H1 (cell line): ENCODE measurements at regions not wholly inside any gene's neighbourhood (a gene's known extent, or its start where the extent isn't known, plus 50 kb on each side); places are given as distances from the start of the nearest gene placed in this dataset.

Experiments
- CTCF ChIA-PET: fragments of 300-600 bp; sonication (Branson Sonifier 250); formaldehyde crosslinking; loops from one replicate; lab custom pipeline; 2021; ENCODE audit not compliant: partially characterized antibody; lab: Charles Lee
- POLR2A ChIA-PET: fragments of 300-600 bp; sonication (Branson Sonifier 250); formaldehyde crosslinking; loops from one replicate; lab custom pipeline; 2021; ENCODE audit warnings: inconsistent platforms; ENCODE audit not compliant: partially characterized antibody; lab: Charles Lee
- DNase-seq, 2 experiments: peaks; one replicate each; pipeline versions ENCODE4 v3.0.0 to v3.0.0-alpha.2; 2010 to 2022; ENCODE audit warnings: low spot score in 2 of 2, low read depth in 1 of 2, mixed read lengths in 1 of 2
- FAIRE-seq: peaks from 2 replicates; lab custom pipeline; 2011; peaks lifted over from hg19 to GRCh38; lab: Jason Lieb, UNC
- H2AFZ ChIP-seq: 2 replicates; pipeline ENCODE4 v1.8.1; 2012; ENCODE audit warnings: low read length, inconsistent platforms
- H2AK5ac ChIP-seq: 2 replicates; pipeline ENCODE4 v1.6.1; 2013; ENCODE audit warnings: low read depth, low read length
- H2BK120ac ChIP-seq: replicated peaks from 2 replicates; pipeline ENCODE3; 2013; ENCODE audit warnings: low read depth, low read length, inconsistent platforms
- H2BK12ac ChIP-seq: 2 replicates; pipeline ENCODE4 v1.6.1; 2013; ENCODE audit warnings: low read depth, low read length
- H2BK15ac ChIP-seq: 2 replicates; pipeline ENCODE4 v1.6.1; 2013; ENCODE audit warnings: low read length
- H2BK20ac ChIP-seq: 2 replicates; pipeline ENCODE4 v1.6.1; 2013; ENCODE audit warnings: low read length
- H2BK5ac ChIP-seq: 2 replicates; pipeline ENCODE4 v1.6.1; 2013; ENCODE audit warnings: low read depth, low read length
- H3K14ac ChIP-seq: 2 replicates; pipeline ENCODE4 v1.6.1; 2013; ENCODE audit warnings: inconsistent platforms; ENCODE audit not compliant: insufficient read length
- H3K18ac ChIP-seq: 2 replicates; pipeline ENCODE4 v1.6.1; 2013; ENCODE audit warnings: low read length; ENCODE audit errors: extremely low read depth
- H3K23ac ChIP-seq: 2 replicates; pipeline ENCODE4 v1.6.1; 2013; ENCODE audit warnings: inconsistent platforms; ENCODE audit not compliant: insufficient read length
- H3K23me2 ChIP-seq: 2 replicates; pipeline ENCODE4 v1.6.1; 2013; ENCODE audit warnings: low read depth, low read length
- H3K27ac ChIP-seq: 2 replicates; pipeline ENCODE4 v1.6.1; 2011; ENCODE audit warnings: low read depth, low read length, inconsistent platforms
- H3K27me3 ChIP-seq, 4 experiments: replicated peaks in 1 of 4; 1 replicate in 1 of 4; 2 replicates in 3 of 4; pipeline versions ENCODE4 v1.6.1 to v1.8.1; 2011 to 2013; ENCODE audit warnings: low read length in 3 of 4, mild to moderate bottlenecking in 3 of 4, inconsistent platforms in 2 of 4, mixed read lengths in 2 of 4, moderate library complexity in 1 of 4; ENCODE audit not compliant: control insufficient read depth in 3 of 4, insufficient read depth in 3 of 4; ENCODE audit errors: extremely low read depth in 1 of 4
- H3K36me3 ChIP-seq, 4 experiments: 2 replicates each; pipeline versions ENCODE4 v1.6.1 to v1.8.1; 2011 to 2013; ENCODE audit warnings: mild to moderate bottlenecking in 4 of 4, low read length in 3 of 4, moderate library complexity in 2 of 4, control low read depth in 1 of 4, inconsistent platforms in 1 of 4; ENCODE audit not compliant: insufficient read depth in 4 of 4, control insufficient read depth in 2 of 4
- H3K4ac ChIP-seq: replicated peaks from 2 replicates; pipeline ENCODE3; 2013; ENCODE audit warnings: low read length, low read depth, mixed read lengths, inconsistent platforms; ENCODE audit not compliant: insufficient read length
- H3K4me1 ChIP-seq, 4 experiments: replicated peaks in 1 of 4; 1 replicate in 1 of 4; 2 replicates in 3 of 4; pipeline versions ENCODE4 v1.6.1 to v1.8.1; 2011 to 2013; ENCODE audit warnings: low read length in 3 of 4, inconsistent platforms in 2 of 4, mixed read lengths in 1 of 4; ENCODE audit not compliant: insufficient read depth in 4 of 4, control insufficient read depth in 3 of 4
- H3K4me2 ChIP-seq, 2 experiments: 2 replicates each; pipeline versions ENCODE4 v1.6.1 to v1.8.1; 2011 to 2013; ENCODE audit warnings: low read depth in 2 of 2, low read length in 2 of 2, control low read depth in 1 of 2, inconsistent platforms in 1 of 2, mild to moderate bottlenecking in 1 of 2; ENCODE audit not compliant: insufficient read depth in 1 of 2
- H3K4me3 ChIP-seq, 4 experiments: fragments of 200-600, 300-600 bp in 1 of 4; sonication (generic), shearing (Covaris generic), sonication (Bioruptor Twin) in 1 of 4; 2 replicates each; pipeline versions ENCODE4 v1.5.1 to v1.8.1; 2011 to 2016; ENCODE audit warnings: low read length in 4 of 4, low read depth in 3 of 4, control low read depth in 2 of 4, inconsistent platforms in 2 of 4, mild to moderate bottlenecking in 2 of 4, mixed read lengths in 1 of 4, moderate library complexity in 1 of 4; ENCODE audit not compliant: insufficient read depth in 2 of 4; ENCODE audit errors: extremely low read depth in 1 of 4
- H3K56ac ChIP-seq: replicated peaks from 2 replicates; pipeline ENCODE3; 2013; ENCODE audit warnings: low read depth, mild to moderate bottlenecking, mixed read lengths, low read length, inconsistent platforms; ENCODE audit not compliant: insufficient read length
- H3K79me1 ChIP-seq: 2 replicates; pipeline ENCODE4 v1.6.1; 2013; ENCODE audit warnings: low read depth, low read length, control low read depth
- H3K79me2 ChIP-seq, 2 experiments: 2 replicates each; pipeline versions ENCODE4 v1.6.1 to v1.8.1; 2012 to 2013; ENCODE audit warnings: low read length in 2 of 2, mild to moderate bottlenecking in 2 of 2, inconsistent platforms in 1 of 2; ENCODE audit not compliant: insufficient read depth in 2 of 2, control insufficient read depth in 1 of 2
- H3K9ac ChIP-seq, 4 experiments: replicated peaks in 1 of 4; 1 replicate in 1 of 4; 2 replicates in 3 of 4; pipeline versions ENCODE4 v1.6.1 to v1.8.1; 2011 to 2013; ENCODE audit warnings: low read depth in 3 of 4, low read length in 3 of 4, control low read depth in 2 of 4, mild to moderate bottlenecking in 2 of 4, moderate library complexity in 2 of 4, inconsistent platforms in 1 of 4; ENCODE audit errors: extremely low read depth in 1 of 4
- H3K9me3 ChIP-seq, 2 experiments: 2 replicates each; pipeline versions ENCODE4 v1.6.1 to v1.8.1; 2012 to 2013; ENCODE audit warnings: mild to moderate bottlenecking in 2 of 2, moderate library complexity in 2 of 2, control low read depth in 1 of 2, inconsistent platforms in 1 of 2, low read depth in 1 of 2, low read length in 1 of 2, mixed read lengths in 1 of 2; ENCODE audit not compliant: insufficient read depth in 2 of 2
- H4K20me1 ChIP-seq, 2 experiments: replicated peaks in 1 of 2; 2 replicates each; pipeline versions ENCODE3 to v1.8.1; 2011 to 2013; ENCODE audit warnings: inconsistent platforms in 2 of 2, low read length in 2 of 2, mild to moderate bottlenecking in 1 of 2; ENCODE audit not compliant: insufficient read depth in 2 of 2, control insufficient read depth in 1 of 2
- H4K5ac ChIP-seq: 2 replicates; pipeline ENCODE4 v1.6.1; 2013; ENCODE audit warnings: low read length, low read depth, mixed read lengths, inconsistent platforms; ENCODE audit not compliant: insufficient read length
- H4K8ac ChIP-seq: 2 replicates; pipeline ENCODE4 v1.8.0; 2013; ENCODE audit warnings: mild to moderate bottlenecking, moderate library complexity, low read length, inconsistent platforms; ENCODE audit not compliant: insufficient read depth; ENCODE audit errors: extremely low read depth
- H4K91ac ChIP-seq: replicated peaks from 2 replicates; pipeline ENCODE3; 2013; ENCODE audit warnings: low read length, mixed read lengths, inconsistent platforms; ENCODE audit not compliant: insufficient read length
- BRCA1 ChIP-seq: IDR thresholded peaks from 2 replicates; pipeline ENCODE4 v1.6.1; 2012; ENCODE audit warnings: low read depth, low read length, improper control_type of control experiment
- CREB1 ChIP-seq: IDR thresholded peaks from 2 replicates; pipeline ENCODE4 v1.6.1; 2012; ENCODE audit warnings: inconsistent platforms
- JUND ChIP-seq: IDR thresholded peaks from 2 replicates; pipeline ENCODE4 v1.6.1; 2011; ENCODE audit warnings: mild to moderate bottlenecking, improper control_type of control experiment, low read length
- KDM1A ChIP-seq: fragments of 200-600, 300-600 bp; sonication (generic); IDR thresholded peaks from 2 replicates; pipeline ENCODE4 v1.7.1; 2016; ENCODE audit warnings: mild to moderate bottlenecking, low read length, borderline replicate concordance
- NRF1 ChIP-seq: IDR thresholded peaks from 2 replicates; pipeline ENCODE4 v1.6.1; 2011; ENCODE audit warnings: mild to moderate bottlenecking, low read depth, low read length, improper control_type of control experiment
- POU5F1 ChIP-seq: IDR thresholded peaks from 2 replicates; pipeline ENCODE4 v1.6.1; 2011; ENCODE audit warnings: low read depth, mild to moderate bottlenecking, low read length, moderate library complexity
- RFX5 ChIP-seq: IDR thresholded peaks from 2 replicates; pipeline ENCODE4 v1.6.1; 2011; ENCODE audit warnings: low read depth, low read length, improper control_type of control experiment, borderline replicate concordance
- RXRA ChIP-seq: IDR thresholded peaks from 2 replicates; pipeline ENCODE4 v1.6.1; 2011; ENCODE audit warnings: low read depth, mild to moderate bottlenecking, low read length, moderate library complexity; ENCODE audit not compliant: insufficient read depth
- SAP30 ChIP-seq: fragments of 300-600 bp; sonication (generic); IDR thresholded peaks from 2 replicates; pipeline ENCODE4 v1.7.1; 2012; ENCODE audit warnings: low read length, moderate library complexity, mild to moderate bottlenecking, inconsistent platforms; ENCODE audit not compliant: insufficient read depth, insufficient replicate concordance
- SIX5 ChIP-seq: IDR thresholded peaks from 2 replicates; pipeline ENCODE4 v1.6.1; 2011; ENCODE audit warnings: mild to moderate bottlenecking, low read depth, low read length
- SP4 ChIP-seq: IDR thresholded peaks from 2 replicates; pipeline ENCODE4 v1.6.1; 2012; ENCODE audit warnings: low read length, inconsistent platforms
- TAF1 ChIP-seq: IDR thresholded peaks from 2 replicates; pipeline ENCODE4 v1.6.1; 2011; ENCODE audit warnings: mild to moderate bottlenecking, low read depth, low read length
- TCF12 ChIP-seq: IDR thresholded peaks from 2 replicates; pipeline ENCODE4 v1.6.1; 2011; ENCODE audit warnings: low read depth, mild to moderate bottlenecking, low read length
- YY1 ChIP-seq: IDR thresholded peaks from 2 replicates; pipeline ENCODE4 v1.6.1; 2011; ENCODE audit warnings: low read depth, mild to moderate bottlenecking, low read length

DNA sequence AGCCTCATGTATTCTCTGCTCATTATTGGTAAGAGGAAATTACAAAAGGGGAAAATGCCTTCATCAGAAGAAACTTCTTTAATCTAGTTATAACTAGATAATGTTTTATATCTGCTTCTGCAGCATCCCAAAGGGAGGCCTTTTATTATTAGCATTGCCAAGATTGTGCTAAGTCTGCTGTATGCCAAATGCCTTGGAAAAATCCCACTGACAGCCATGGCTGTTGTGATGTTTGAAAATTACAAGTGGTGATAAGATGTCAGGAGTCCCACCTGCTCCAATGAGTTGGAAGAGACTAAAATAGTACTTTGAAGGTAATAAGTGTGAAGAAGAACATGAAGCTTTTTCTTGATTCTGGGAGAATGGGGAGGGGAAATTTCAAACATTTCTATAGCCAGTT, 345.0 kb downstream of the GABRB2 start:
- no peak overlapping the region for H2AFZ ChIP-seq
- no peak overlapping the region for H4K91ac ChIP-seq
- H4K20me1 ChIP-seq = no peaks in the 10 kb centered on the region
- no peak overlapping the region for H2BK12ac ChIP-seq
- H3K18ac ChIP-seq = no peak overlapping the region
- ChIA-PET POLR2A (no interaction called here), CTCF (interaction anchor here (0.7 to 1.3 kb wide), 4 partner anchors 56 to 550 kb away, joined by 3 read pairs; no protein-coding TSS in a partner anchor)
- H3K14ac ChIP-seq = no peak overlapping the region
- H2BK15ac ChIP-seq = no peak overlapping the region
- FAIRE-seq = no peak
- H2AK5ac ChIP-seq = no peak overlapping the region
- TF ChIP-seq YY1 (no peak), NRF1 (no peak), RXRA (no peak), TCF12 (no peak), SP4 (no peak), JUND (no peak), SIX5 (no peak), KDM1A (no peak), POU5F1 (no peak), CREB1 (no peak), RFX5 (no peak), SAP30 (no peak), TAF1 (no peak), BRCA1 (no peak)
- H3K4me1 ChIP-seq = no peaks in the 10 kb centered on the region
- no peaks in the 10 kb centered on the region for H3K9me3 ChIP-seq
- no peak overlapping the region for H2BK5ac ChIP-seq
- H2BK120ac ChIP-seq = no peak overlapping the region
- no peaks in the 10 kb centered on the region for H3K23me2 ChIP-seq
- no peak overlapping the region for H3K56ac ChIP-seq
- no peak overlapping the region for H4K5ac ChIP-seq
- H3K23ac ChIP-seq = no peak overlapping the region
- H2BK20ac ChIP-seq = no peak overlapping the region
- H3K4ac ChIP-seq = no peak overlapping the region
- H3K27ac ChIP-seq = no peak overlapping the region
- no peaks in the 10 kb centered on the region for H3K79me2 ChIP-seq
- no peaks in the 10 kb centered on the region for H3K27me3 ChIP-seq
- no peaks in the 10 kb centered on the region for H3K79me1 ChIP-seq
- H3K4me3 ChIP-seq = no peak overlapping the region
- no peak overlapping the region for H3K9ac ChIP-seq
- no peaks in the 10 kb centered on the region for H3K36me3 ChIP-seq
- H3K4me2 ChIP-seq = no peak overlapping the region
- no peak overlapping the region for H4K8ac ChIP-seq
- no peak for DNase-seq
